ENCODE measurements at regions not wholly inside any gene's neighbourhood (a gene's known extent, or its start where the extent isn't known, plus 50 kb on each side); places are given as distances from the start of the nearest gene placed in this dataset.

DNA sequence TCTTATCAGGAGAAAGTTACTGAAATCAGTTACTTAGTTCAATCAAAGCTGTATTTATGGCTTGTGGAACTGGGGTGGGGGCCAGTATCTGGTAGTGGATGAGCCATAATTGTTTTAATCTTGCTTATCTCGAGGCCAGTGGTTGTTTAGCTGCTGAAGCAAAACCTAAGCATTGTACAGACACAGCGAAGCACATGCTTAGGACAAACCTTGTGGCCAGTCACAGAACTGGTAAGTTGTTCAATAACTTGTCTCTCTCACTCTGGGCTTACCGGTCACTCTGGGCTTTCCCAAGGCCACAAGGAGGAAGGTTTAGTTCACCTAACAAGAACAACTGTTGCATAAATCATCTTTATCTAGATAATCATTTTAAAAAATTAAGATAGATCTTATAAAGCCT is 296.6 kb upstream of the NETO1 start:
- peak; percentile 14 for DNase-seq

DNA sequence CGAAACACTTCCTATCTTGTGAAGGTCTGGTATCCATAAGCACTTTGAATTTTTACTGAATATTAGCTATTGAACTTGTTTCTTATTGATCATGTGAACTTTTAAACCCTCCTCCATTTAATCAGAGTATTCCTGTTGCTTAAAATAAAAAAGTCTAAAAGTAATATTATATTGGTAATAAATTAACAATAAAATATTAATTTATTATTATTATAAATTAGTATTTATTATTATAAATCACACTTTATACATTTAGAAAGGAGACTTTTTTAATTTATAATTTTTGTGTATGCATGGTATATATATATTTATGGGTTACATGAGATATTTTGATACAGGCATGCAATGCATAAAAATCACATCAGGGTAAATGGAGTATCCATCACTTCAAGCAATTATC is 295.4 kb upstream of the NETO1 start:
- no peak for DNase-seq

DNA sequence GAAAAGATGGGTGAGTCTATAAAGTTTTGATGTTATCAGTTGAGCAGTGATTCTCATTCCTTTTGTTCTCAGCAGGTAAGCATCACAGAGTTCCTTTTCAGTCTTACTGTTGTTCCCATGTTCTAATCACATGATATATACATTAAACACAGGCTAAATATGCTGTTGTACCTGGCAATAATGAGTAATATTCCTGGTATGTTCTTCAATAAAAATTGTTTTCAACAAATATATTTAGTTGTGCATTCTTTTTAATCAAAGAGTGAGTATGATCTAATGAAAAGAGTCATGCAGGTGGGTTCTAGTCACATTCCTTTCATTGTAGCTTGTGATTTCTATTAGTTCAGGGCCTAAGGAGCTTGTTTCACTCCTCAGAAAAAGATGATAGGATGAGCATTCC is 288.3 kb upstream of the NETO1 start:
- no peak for DNase-seq

DNA sequence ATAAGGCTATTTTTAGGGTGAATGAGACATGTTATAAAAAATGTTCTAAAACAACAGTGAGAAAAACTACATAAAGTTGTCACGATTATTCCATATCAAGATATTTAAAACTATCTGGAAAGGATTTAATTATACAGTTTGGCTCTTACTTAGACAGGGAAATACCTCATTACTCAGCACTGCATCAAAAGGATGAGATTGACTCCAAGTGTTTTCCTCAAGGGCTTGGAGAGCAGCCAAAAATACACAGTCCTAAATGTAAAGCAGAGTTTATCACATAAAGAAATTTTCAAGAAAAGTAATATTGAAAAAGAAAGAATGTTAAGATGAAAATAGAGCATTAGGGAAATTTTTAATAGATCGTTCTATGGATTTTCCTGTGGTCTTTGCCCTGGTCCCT is 285.5 kb upstream of the NETO1 start:
- peak; percentile 40 for DNase-seq

DNA sequence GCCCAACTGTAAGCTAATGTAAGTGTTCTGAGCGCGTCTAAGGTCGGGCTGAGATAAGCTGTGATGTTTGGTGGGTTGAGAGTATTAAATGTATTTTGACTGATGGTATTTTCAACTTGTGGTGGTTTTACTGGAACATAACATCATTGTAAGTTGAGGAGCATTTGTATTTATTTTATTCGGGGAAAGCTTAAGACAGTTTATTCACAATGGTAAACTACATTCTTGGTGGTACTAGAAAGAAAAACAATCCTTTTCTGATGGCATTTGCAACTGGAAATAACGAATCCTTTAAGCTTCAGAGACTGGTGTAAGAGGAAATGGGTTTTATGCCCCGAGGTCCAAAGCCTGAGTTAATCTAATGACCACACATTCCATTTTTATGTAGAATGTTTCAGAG is 283.3 kb upstream of the NETO1 start:
- DNase-seq: no peak

- DNase-seq: peak; percentile 39
These were observed 282.4 kb upstream of the NETO1 start for GRCh38 chr18:73150199-73150598.

GRCh38 chr18:73147590-73147989 is 279.8 kb upstream of the NETO1 start:
- DNase-seq: no peak

DNA sequence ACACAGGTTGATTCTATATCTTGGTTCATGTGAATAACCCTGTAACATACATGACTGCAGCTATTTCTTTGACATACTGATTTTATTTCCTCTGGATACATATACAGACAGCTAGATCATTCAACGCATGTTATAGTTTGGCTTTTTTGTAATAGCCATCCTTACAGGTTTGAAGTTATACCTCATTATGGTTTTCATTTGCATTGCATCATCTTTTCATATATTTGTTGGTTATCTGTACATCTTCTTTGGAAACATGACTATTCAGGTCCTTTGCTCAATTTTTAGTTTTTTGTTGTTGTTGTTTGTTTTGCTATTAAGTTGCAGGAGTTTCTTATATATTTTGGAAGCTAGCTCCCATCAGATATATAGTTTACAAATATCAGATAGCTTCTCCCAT is 276.2 kb upstream of the NETO1 start:
- no peak for DNase-seq

GRCh38 chr18:73136134-73136533 is 268.3 kb upstream of the NETO1 start:
- DNase-seq: peak; percentile 79

DNA sequence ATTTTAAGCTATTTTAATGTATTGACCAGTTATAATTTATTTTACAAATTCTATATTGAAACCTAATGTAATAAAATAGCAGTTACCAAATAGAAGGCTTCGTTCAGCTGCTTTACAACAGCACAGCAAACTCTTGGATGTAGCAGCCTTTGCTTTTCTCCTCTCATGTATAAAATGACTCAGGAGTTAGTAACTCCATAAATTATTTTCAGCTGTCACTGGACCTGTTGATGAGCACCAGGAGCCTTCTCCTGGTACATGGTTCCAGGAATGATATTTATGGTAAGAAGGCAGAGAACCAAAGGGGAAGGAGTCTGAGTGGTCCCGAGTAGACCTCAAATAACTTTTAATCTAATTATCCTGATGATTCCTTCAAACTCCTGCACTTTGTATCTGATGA is 256.4 kb upstream of the NETO1 start:
- no peak for DNase-seq

DNA sequence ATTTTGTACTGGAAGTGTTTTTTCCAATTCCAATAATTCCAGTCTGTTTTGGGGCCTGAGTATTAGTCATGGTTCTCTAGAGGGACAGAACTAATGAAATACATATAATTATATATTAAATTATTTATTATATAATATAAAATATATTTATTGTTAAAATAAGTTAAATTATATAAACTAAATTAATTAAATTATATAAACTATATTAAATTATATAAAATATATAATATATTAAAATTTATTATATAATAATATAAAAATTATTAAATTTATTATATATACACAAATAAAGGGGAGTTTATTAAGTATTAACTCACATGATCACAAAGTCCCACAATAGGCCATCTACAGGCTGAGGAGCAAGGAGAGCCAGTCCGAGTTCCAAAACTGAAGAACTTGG is 253.4 kb upstream of the NETO1 start:
- DNase-seq: no peak

- DNase-seq: no peak
These were observed 252.8 kb upstream of the NETO1 start for GRCh38 chr18:73120626-73121025.

DNA sequence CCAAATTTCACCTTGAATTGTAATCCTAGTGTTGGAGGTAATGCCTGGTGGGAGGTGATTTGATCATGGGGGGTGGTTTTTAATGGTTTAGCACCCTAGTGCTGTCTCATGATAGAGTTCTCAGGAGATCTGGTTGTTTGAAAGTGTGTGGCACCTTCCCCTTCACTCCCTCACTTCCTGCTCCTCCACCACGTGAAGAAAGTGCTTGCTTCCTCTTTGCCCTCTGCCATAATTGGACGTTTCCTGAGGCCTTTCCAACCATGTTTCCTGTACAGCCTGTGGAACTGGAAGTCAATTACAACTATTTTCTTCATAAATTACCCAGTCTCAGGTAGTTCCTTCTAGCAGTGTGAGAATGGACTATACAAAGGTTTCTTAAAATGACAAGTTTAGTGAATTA is 251.8 kb upstream of the NETO1 start:
- DNase-seq: no peak

- DNase-seq: no peak
These were observed 250.5 kb upstream of the NETO1 start for GRCh38 chr18:73118121-73118816.

GRCh38 chr18:73110307-73110706 is 242.5 kb upstream of the NETO1 start:
- DNase-seq: no peak

DNA sequence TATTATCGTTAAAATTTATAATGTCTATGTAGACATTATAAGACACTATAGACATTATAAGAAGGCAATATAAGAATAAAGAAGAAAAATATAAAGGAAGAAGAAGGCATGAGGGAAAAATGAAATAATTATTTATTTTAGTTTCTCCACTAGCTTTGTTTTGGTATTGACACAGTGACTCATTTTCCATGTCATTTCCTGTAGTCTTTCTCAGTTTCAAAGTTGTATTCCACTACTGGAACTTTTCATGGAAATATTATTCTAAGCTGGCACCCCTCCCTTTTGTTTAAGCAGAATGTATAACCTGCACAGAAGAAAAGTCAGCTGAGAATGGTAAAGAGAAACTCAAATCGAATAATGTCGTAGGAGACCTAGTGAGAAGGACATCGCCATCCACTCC is 234.2 kb upstream of the NETO1 start:
- peak; percentile 83 for DNase-seq

DNA sequence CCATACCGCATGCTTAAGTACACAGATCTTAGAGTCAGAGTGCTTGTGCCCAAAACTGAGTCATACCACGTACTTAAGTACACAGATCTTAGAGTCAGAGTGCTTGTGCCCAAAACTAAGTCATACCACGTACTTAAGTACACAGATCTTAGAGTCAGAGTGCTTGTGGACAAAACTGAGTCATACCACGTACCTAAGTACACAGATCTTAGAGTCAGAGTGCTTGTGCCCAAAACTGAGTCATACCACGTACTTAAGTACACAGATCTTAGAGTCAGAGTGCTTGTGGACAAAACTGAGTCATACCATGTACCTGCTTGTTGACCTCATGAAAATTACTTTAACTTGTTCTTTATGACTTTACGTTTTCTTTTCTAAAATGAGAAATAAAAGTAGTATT is 233.7 kb upstream of the NETO1 start:
- peak; percentile 83 for DNase-seq

GRCh38 chr18:73099759-73100158 is 232.0 kb upstream of the NETO1 start:
- DNase-seq: peak; percentile 21

DNA sequence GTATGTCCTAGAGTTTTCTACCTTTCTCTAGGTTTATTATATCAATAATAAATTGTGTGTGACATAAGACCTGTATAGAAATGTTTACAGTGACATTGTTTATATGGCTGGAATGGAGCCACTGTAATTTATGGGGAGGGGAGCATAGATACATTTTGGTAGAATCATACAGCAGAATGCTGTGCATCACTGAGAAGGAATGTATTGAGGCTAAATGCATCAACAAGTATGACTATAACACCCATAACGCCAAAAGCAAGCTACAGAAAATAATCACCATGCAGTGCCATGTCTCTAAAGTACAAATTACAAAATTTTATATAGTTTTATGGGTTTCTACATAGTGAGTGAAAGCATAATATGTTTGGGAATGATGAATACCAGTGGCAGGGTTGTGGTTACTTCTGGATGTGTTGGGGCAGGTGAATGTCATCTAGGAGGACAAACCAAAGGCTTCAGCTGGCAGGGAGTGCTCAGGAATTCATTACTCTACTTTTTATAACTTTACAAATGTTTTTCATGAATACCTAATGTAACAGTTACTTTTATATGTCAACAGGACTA is 226.0 kb upstream of the NETO1 start:
- no peak for DNase-seq

- DNase-seq: no peak
These were observed 220.7 kb upstream of the NETO1 start for GRCh38 chr18:73088445-73088844.

DNA sequence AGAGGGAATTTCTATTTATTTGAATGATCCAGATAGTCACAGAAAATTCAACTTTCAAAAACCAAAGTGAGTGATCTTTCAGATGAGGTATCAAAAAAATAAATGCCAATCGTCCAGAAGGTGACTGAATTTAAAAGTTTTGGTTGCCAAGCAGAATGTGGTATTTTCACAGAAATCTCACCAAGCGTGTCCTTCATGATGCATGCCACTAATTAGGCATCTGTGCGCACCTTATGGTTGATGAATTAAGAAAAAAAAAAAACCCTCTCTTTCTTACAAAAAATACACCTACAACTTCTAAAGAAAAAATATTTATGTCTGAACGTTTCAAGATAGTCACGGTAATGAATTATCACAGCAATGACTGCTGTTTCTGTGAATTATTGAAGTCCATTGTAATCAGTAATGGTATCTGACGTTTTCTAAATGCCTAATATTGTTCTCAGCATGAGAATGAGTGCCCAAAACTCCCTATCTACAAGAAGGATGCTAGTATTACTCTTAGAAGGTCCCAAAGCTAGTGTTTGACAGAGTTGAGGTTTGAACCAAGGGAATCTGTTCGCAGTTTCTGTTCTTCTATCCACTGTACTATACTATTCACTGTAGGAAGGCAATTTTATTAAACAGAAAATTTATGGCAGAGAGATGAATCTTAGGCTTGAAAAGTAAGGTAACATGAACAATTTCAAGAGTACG is 219.6 kb upstream of the NETO1 start:
- no peak for DNase-seq

DNA sequence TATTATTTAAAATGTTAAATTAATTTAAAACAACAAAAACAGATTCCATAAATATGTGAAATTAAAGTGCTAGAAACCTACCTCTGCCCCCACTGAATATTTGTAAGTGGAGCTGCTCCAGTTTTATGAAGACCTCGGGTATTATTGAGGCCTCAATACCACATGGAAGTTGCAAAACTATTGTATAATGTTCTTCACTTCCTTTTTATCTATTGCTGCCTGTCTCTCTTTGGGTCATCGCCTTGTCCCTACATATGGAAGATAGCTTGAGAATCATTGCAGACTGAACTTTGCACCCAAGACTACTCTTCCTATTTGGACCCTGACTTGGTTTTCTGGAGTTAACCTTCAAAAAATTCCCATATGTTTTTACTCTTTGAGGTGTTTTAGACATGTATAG is 212.1 kb upstream of the NETO1 start:
- no peak for DNase-seq

GRCh38 chr18:73060666-73061288 is 193.0 kb upstream of the NETO1 start:
- no peak for DNase-seq

DNA sequence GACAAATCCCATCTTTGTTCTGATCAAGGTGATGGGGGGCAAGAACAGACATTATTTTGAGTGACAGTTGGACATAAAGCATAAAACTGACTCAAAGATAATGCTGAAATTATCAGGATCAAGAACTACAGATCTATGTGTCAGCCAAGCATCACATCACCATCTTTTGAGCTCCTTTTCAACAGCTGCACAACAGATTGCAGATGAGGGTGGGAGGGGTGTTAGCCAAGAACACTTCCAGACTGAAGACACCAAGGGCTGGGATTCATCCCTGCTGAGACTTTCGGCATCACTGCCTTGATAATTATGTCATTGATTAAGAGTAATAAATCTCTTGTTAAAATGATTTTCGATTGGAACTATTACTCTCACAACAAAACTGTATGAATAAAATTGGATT is 191.5 kb upstream of the NETO1 start:
- no peak for DNase-seq

All from DMS53 (cell line).